Suprapubic skin (tissue), 4 donors: ENCODE measurements at regions not wholly inside any gene's neighbourhood (a gene's known extent, or its start where the extent isn't known, plus 50 kb on each side); places are given as distances from the start of the nearest gene placed in this dataset.

Experiments
- EP300 ChIP-seq: sonication (generic); formaldehyde crosslinking; IDR thresholded peaks from one replicate; pipeline ENCODE4 v1.6.1; 2017; ENCODE audit warnings: antibody characterized with exemption
- POLR2A ChIP-seq, 2 donors: fragments of 450-650 bp; IDR thresholded peaks; one replicate each; pipeline ENCODE4 v1.6.1; 2017; ENCODE audit warnings: antibody characterized with exemption in 2 of 2, mild to moderate bottlenecking in 2 of 2, moderate library complexity in 2 of 2
- POLR2AphosphoS5 ChIP-seq, 3 donors: sonication (generic); formaldehyde crosslinking; IDR thresholded peaks; one replicate each; pipeline ENCODE4 v1.6.1; 2017; ENCODE audit warnings: antibody characterized with exemption in 3 of 3
- TF ChIP-seq, protein P1 (sequence below), 2 donors: fragments of 200-600 bp in 1 of 2; fragments of 450-650 bp in 1 of 2; sonication (generic) in 1 of 2; IDR thresholded peaks; one replicate each; pipeline ENCODE4 v1.5.1; 2016 to 2019; ENCODE audit warnings: antibody characterized with exemption in 2 of 2, mild to moderate bottlenecking in 1 of 2, moderate library complexity in 1 of 2

DNA sequence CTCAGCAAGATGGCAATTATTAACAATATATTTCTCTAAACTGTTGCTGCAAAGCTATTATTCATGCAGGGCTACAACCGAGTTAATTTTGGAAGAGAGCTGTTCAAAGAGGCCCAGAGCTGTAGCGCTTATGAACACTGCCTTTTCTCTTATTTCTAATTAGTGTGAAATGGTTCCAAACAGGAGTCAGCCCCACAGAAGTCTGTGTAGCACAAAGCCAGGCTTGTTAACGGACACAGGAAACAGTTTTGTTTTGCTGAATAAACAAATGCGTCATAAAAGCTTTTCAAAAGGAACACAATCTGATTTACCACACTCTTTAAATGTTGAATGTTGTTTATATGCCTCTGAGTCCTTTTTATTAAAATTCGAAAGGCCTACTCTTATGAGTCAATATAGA lies 396.5 kb downstream of the ANXA1 start:
- TF ChIP-seq, protein P1, sequence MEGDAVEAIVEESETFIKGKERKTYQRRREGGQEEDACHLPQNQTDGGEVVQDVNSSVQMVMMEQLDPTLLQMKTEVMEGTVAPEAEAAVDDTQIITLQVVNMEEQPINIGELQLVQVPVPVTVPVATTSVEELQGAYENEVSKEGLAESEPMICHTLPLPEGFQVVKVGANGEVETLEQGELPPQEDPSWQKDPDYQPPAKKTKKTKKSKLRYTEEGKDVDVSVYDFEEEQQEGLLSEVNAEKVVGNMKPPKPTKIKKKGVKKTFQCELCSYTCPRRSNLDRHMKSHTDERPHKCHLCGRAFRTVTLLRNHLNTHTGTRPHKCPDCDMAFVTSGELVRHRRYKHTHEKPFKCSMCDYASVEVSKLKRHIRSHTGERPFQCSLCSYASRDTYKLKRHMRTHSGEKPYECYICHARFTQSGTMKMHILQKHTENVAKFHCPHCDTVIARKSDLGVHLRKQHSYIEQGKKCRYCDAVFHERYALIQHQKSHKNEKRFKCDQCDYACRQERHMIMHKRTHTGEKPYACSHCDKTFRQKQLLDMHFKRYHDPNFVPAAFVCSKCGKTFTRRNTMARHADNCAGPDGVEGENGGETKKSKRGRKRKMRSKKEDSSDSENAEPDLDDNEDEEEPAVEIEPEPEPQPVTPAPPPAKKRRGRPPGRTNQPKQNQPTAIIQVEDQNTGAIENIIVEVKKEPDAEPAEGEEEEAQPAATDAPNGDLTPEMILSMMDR (IDR thresholded peaks at IDR 0.05) = no peak
- TF ChIP-seq POLR2AphosphoS5 (IDR thresholded peaks at IDR 0.05) = no peak
- TF ChIP-seq POLR2A (IDR thresholded peaks at IDR 0.05) = no peak
- TF ChIP-seq EP300 = no peak
